ENCODE measurements at regions not wholly inside any gene's neighbourhood (a gene's known extent, or its start where the extent isn't known, plus 50 kb on each side); places are given as distances from the start of the nearest gene placed in this dataset.
"Not testable (repeated sequence)": the region's sequence is repeated elsewhere in the genome, so short reads cannot be mapped to it uniquely, and the experiment has no call there.

GRCh38 chr5:143533978-143534760, 130.7 kb upstream of the NR3C1 start:
- DNase-seq (ENCODE audit: low spot score): no peak

GRCh38 chr5:143533475-143533874, 130.0 kb upstream of the NR3C1 start:
- DNase-seq (ENCODE audit: low spot score): no peak

- DNase-seq (ENCODE audit: low spot score): no peak
These were observed 124.3 kb upstream of the NR3C1 start for GRCh38 chr5:143527808-143528207.

- no peak for DNase-seq (ENCODE audit: low spot score)
These were observed 121.7 kb upstream of the NR3C1 start for GRCh38 chr5:143525176-143525575.

- DNase-seq (ENCODE audit: low spot score): no peak
These were observed 121.0 kb upstream of the NR3C1 start for GRCh38 chr5:143524338-143524945.

GRCh38 chr5:143521846-143522400, 118.4 kb upstream of the NR3C1 start:
- peak; percentile 45 for DNase-seq (ENCODE audit: low spot score)

- DNase-seq (ENCODE audit: low spot score): no peak
These were observed 117.7 kb upstream of the NR3C1 start for GRCh38 chr5:143521141-143521540.

GRCh38 chr5:143519215-143519614, 115.7 kb upstream of the NR3C1 start:
- not testable (repeated sequence) for DNase-seq (ENCODE audit: low spot score)

GRCh38 chr5:143517824-143518223, 114.3 kb upstream of the NR3C1 start:
- DNase-seq (ENCODE audit: low spot score): not testable (repeated sequence)

GRCh38 chr5:143516249-143516648, 112.8 kb upstream of the NR3C1 start:
- DNase-seq (ENCODE audit: low spot score): no peak

- DNase-seq (ENCODE audit: low spot score): no peak
These were observed 112.3 kb upstream of the NR3C1 start for GRCh38 chr5:143515829-143516228.

GRCh38 chr5:143514616-143515335, 111.3 kb upstream of the NR3C1 start:
- DNase-seq (ENCODE audit: low spot score): no peak

- no peak for DNase-seq (ENCODE audit: low spot score)
These were observed 110.2 kb upstream of the NR3C1 start for GRCh38 chr5:143513720-143514119.

GRCh38 chr5:143511736-143512135, 108.2 kb upstream of the NR3C1 start:
- DNase-seq (ENCODE audit: low spot score): no peak

- DNase-seq (ENCODE audit: low spot score): no peak
These were observed 106.3 kb upstream of the NR3C1 start for GRCh38 chr5:143509758-143510221.

GRCh38 chr5:143506836-143507552, 103.5 kb upstream of the NR3C1 start:
- DNase-seq (ENCODE audit: low spot score): no peak

- no peak for DNase-seq (ENCODE audit: low spot score)
These were observed 102.4 kb upstream of the NR3C1 start for GRCh38 chr5:143505934-143506333.

GRCh38 chr5:143505354-143505753, 101.9 kb upstream of the NR3C1 start:
- DNase-seq (ENCODE audit: low spot score): no peak

GRCh38 chr5:143501310-143502044, 98.0 kb upstream of the NR3C1 start:
- DNase-seq (ENCODE audit: low spot score): no peak

GRCh38 chr5:143499480-143500114, 96.1 kb upstream of the NR3C1 start:
- no peak for DNase-seq (ENCODE audit: low spot score)

GRCh38 chr5:143498821-143499220, 95.3 kb upstream of the NR3C1 start:
- no peak for DNase-seq (ENCODE audit: low spot score)

All from globus pallidus (tissue), 1 donor.